Erythroblast (primary cell): ENCODE measurements at regions not wholly inside any gene's neighbourhood (a gene's known extent, or its start where the extent isn't known, plus 50 kb on each side); places are given as distances from the start of the nearest gene placed in this dataset.

Source experiments
- GATA1 ChIP-seq: IDR thresholded peaks from 2 replicates; pipeline ENCODE4 v1.6.1; 2011; ENCODE audit warnings: low read depth, mild to moderate bottlenecking, control low read depth, low read length, moderate library complexity
- POLR2A ChIP-seq: IDR thresholded peaks from 2 replicates; pipeline ENCODE4 v1.6.1; 2011; ENCODE audit warnings: mild to moderate bottlenecking, low read length

DNA sequence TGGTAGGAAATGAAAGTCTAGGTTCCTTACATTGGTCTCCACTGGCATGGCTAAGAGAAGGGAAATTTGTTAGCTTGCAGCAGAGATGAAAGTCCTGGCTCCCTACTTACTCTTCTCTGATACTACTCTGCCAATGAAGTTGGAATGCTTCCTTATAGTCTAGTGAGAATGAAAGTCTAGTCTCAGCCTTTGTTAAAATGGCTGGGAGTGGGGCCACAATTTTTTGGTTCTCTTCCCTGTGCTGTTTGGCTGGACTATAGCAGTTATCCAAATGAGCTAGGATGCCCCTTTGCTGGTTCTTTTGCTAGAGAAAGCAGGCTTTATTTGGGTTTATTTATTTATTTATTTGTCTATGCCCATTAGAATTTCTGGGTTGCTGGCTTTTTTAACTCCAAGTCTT is 414.3 kb downstream of the AASDHPPT start:
- TF ChIP-seq POLR2A (no peak), GATA1 (no peak)
